Heart right ventricle (tissue), 16 donors: ENCODE measurements at regions not wholly inside any gene's neighbourhood (a gene's known extent, or its start where the extent isn't known, plus 50 kb on each side); places are given as distances from the start of the nearest gene placed in this dataset.

ENCODE experiments used
- ATAC-seq, 8 donors: fragments of 200-7000 bp; cut with Tn5 transposase; one replicate each; pipeline ENCODE4 v1.9.1; 2020; ENCODE audit warnings: mild to moderate bottlenecking in 8 of 8, moderate library complexity in 8 of 8, moderate number of reproducible peaks in 1 of 8
- DNase-seq, 2 donors: peaks; one replicate each; pipeline ENCODE4 v3.0.0-alpha.2; 2020
- H3K27ac ChIP-seq, 10 donors: fragments of 200-600 bp; sonication (generic) in 2 of 10; one replicate each; pipeline versions ENCODE4 v1.5.0 to v1.8.0; 2020 to 2022; ENCODE audit warnings: mild to moderate bottlenecking in 3 of 10
- H3K27me3 ChIP-seq, 7 donors: fragments of 200-600 bp; one replicate each; pipeline ENCODE4 v1.8.0; 2021 to 2022; ENCODE audit warnings: mild to moderate bottlenecking in 2 of 7
- H3K36me3 ChIP-seq, 9 donors: fragments of 200-600 bp; sonication (generic) in 1 of 9; one replicate each; pipeline versions ENCODE4 v1.5.0 to v1.8.0; 2020 to 2022; ENCODE audit warnings: mild to moderate bottlenecking in 2 of 9
- H3K4me1 ChIP-seq, 9 donors: fragments of 200-600 bp; sonication (generic) in 1 of 9; one replicate each; pipeline versions ENCODE4 v1.5.0 to v1.8.0; 2020 to 2022; ENCODE audit warnings: mild to moderate bottlenecking in 4 of 9
- H3K4me3 ChIP-seq, 10 donors: fragments of 200-600 bp; sonication (generic) in 2 of 10; one replicate each; pipeline versions ENCODE4 v1.5.0 to v1.8.0; 2020 to 2022; ENCODE audit warnings: mild to moderate bottlenecking in 7 of 10, moderate library complexity in 2 of 10
- H3K9me3 ChIP-seq, 11 donors: fragments of 200-600 bp in 10 of 11; sonication (generic) in 2 of 11; one replicate each; pipeline versions ENCODE4 v1.5.0 to v1.8.0; 2013 to 2022; ENCODE audit warnings: mild to moderate bottlenecking in 2 of 11, control low read depth in 1 of 11, moderate library complexity in 1 of 11
- CTCF ChIP-seq, 9 donors: fragments of 200-600 bp; sonication (generic) in 2 of 9; IDR thresholded peaks; one replicate each; pipeline versions ENCODE4 v1.5.0 to v1.8.0; 2021 to 2022; ENCODE audit warnings: antibody characterized with exemption in 9 of 9, mild to moderate bottlenecking in 5 of 9, moderate library complexity in 1 of 9
- WGBS, 2 donors: extraction: QIAGEN DNeasy Blood & Tissue Kit; methylation state at CpG; one replicate each; pipeline ENCODE4 v1.1.7; 2013; ENCODE audit warnings: inconsistent platforms in 1 of 2; 5-methylcytosine and 5-hydroxymethylcytosine counted together
- intact Hi-C, 10 donors: fragments of 100-400 bp; cut with DNase I; formaldehyde crosslinking; loops; one replicate each; pipeline versions ENCODE4 v1.11.1 to v1.14.2; 2022
- donor health status: Arrhythmogenic right ventricular cardiomyopathy.
- donor health status: ischemic (EF 13 %, LVEDD 7.1; RV severe dilation, severe dysfunction).
- donor health status: healthy with polysubstance abuse.
- donor health status: DM: no; HTN: yes; CAD: no.
- donor health status: DM: no; HTN: no; CAD: no.
- donor health status: ischemic (EF 25% LVEDD 6.9; RV normal size, moderate dysfunction).
- donor health status: ischemic (EF 25% LVEDD 5.7; RV mildly dilated, moderate dysfunction).
- donor health status: healthy.
- donor health status: DM: yes; HTN: yes; CAD: no.
- donor health status: Ischemic cardiomyopathy.
- donor health status: ischemic (EF 35%, LVEDD 5.7; RV mildly dilated, moderate dysfunction).
- donor health status: nonischemic (EF 11% LVEDD 7.7; RV severe dilation, severe dysfunction).
- donor health status: DM: yes; HTN: yes; CAD: no.
- donor health status: PGD.
- donor health status: ischemic (EF 29% LVEDD 5.4; RV normal size, mild dysfunction).
- donor health status: nonischemic (EF 23%, LVEDD 6.1; RV moderate dilation, normal function).

- Histone ChIP-seq H3K9me3 (no peaks in the 10 kb centered on the region), H3K27ac (no peak overlapping the region), H3K27me3 (peaks cover 0 to 4% (median 0%) of the 10 kb centered on the region in 7 donors), H3K36me3 (no peaks in the 10 kb centered on the region), H3K4me1 (no peaks in the 10 kb centered on the region), H3K4me3 (no peak overlapping the region)
- intact Hi-C loops: no loop called here
- 65 to 66% methylated on average over 4 of the region's 4 CpGs for WGBS, 2 donors
- no peak for DNase-seq
- TF ChIP-seq CTCF (IDR thresholded peaks at IDR 0.05): no peak
- ATAC-seq: peak in 1 of 8 donors; percentile 45
These were observed 216.1 kb upstream of the SETBP1 start for GRCh38 chr18:44464398-44465180.

- Histone ChIP-seq H3K4me1 (no peaks in the 10 kb centered on the region), H3K27ac (no peak overlapping the region), H3K36me3 (no peaks in the 10 kb centered on the region), H3K9me3 (no peaks in the 10 kb centered on the region), H3K27me3 (peaks cover 0 to 4% (median 0%) of the 10 kb centered on the region in 7 donors), H3K4me3 (no peak overlapping the region)
- 37 to 60% methylated on average over 2 of the region's 2 CpGs for WGBS, 2 donors
- ATAC-seq (no peak), DNase-seq (no peak)
- intact Hi-C loops: no loop called here
- no peak for TF ChIP-seq CTCF (IDR thresholded peaks at IDR 0.05)
These were observed 215.3 kb upstream of the SETBP1 start for GRCh38 chr18:44465381-44465841.

GRCh38 chr18:44466997-44467396 is 213.7 kb upstream of the SETBP1 start:
- H3K4me1 ChIP-seq: no peaks in the 10 kb centered on the region
- H3K9me3 ChIP-seq: no peaks in the 10 kb centered on the region

GRCh38 chr18:44467718-44468117 is 213.0 kb upstream of the SETBP1 start:
- ATAC-seq: no peak
- H3K27ac ChIP-seq: no peak overlapping the region
- H3K9me3 ChIP-seq: no peaks in the 10 kb centered on the region
- TF ChIP-seq CTCF (IDR thresholded peaks at IDR 0.05): no peak
- intact Hi-C loops: no loop called here
- H3K36me3 ChIP-seq: no peaks in the 10 kb centered on the region
- H3K4me3 ChIP-seq: no peak overlapping the region
- DNase-seq: no peak
- H3K27me3 ChIP-seq: peaks cover 0 to 4% (median 0%) of the 10 kb centered on the region in 7 donors
- 82 to 86% methylated on average over 2 of the region's 2 CpGs for WGBS, 2 donors
- no peaks in the 10 kb centered on the region for H3K4me1 ChIP-seq

More at GRCh38 chr18:44466997-44467396, 213.7 kb upstream of the SETBP1 start:
- TF ChIP-seq CTCF (IDR thresholded peaks at IDR 0.05): no peak
- Histone ChIP-seq H3K27ac (no peak overlapping the region), H3K36me3 (no peaks in the 10 kb centered on the region), H3K27me3 (peaks cover 0 to 4% (median 0%) of the 10 kb centered on the region in 7 donors), H3K4me3 (no peak overlapping the region)
- ATAC-seq (no peak), DNase-seq (no peak)
- 71 to 82% methylated on average over 2 of the region's 2 CpGs for WGBS, 2 donors
- intact Hi-C loops: no loop called here
